ENCODE measurements at regions not wholly inside any gene's neighbourhood (a gene's known extent, or its start where the extent isn't known, plus 50 kb on each side); places are given as distances from the start of the nearest gene placed in this dataset.

DNA sequence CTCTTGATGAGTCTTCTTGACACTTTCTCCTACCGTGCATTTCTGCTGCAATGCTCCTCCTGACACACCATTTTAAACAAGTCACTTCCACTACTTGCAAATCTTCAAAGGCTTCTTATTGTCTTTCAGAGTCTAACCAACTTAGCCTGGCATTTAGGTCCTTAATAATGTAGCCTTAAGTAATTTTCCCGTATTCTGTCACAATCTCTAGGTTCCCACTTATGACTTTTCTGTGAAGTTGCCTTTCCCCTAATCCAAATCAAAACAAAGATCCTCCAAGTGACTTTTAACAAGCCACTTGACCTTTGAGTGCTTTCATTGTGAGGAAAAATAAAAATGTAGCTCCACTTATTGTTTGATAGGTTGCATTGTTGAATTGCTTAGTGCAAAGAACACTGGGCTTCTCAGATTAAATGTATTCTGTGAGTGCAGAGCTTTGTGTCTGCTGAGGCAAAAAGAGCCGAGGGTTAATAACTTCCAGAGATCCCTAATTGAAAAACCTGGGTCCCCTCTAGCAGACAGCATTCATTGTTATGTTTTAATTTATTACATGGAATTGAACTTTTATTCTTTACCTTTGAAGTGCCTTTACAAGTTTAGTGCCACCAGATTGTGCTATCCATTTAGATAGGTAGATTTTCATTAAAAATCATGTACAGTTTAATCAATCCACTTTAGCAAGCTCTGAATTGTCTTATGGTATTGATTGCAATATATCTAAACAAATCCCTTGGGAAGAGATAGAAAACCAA, 341.7 kb upstream of the TYRP1 start:
- DNase-seq = no peak
- 77 to 78% methylated on average over 3 of the region's 3 CpGs for WGBS, 2 donors
- Histone ChIP-seq H3K9me3 (no peaks in the 10 kb centered on the region), H3K36me3 (replicated peaks in 1 of 2; ENCODE audit: insufficient read depth in 1 of 2, low read depth in 2 of 2) (no peaks in the 10 kb centered on the region), H3K27ac (no peak overlapping the region), H3K4me3 (no peak overlapping the region), H3K27me3 (no peaks in the 10 kb centered on the region), H3K4me1 (no peaks in the 10 kb centered on the region)
- no peak for ATAC-seq
- intact Hi-C loops (cut with DNase I) = no loop called here
- TF ChIP-seq, protein P1, sequence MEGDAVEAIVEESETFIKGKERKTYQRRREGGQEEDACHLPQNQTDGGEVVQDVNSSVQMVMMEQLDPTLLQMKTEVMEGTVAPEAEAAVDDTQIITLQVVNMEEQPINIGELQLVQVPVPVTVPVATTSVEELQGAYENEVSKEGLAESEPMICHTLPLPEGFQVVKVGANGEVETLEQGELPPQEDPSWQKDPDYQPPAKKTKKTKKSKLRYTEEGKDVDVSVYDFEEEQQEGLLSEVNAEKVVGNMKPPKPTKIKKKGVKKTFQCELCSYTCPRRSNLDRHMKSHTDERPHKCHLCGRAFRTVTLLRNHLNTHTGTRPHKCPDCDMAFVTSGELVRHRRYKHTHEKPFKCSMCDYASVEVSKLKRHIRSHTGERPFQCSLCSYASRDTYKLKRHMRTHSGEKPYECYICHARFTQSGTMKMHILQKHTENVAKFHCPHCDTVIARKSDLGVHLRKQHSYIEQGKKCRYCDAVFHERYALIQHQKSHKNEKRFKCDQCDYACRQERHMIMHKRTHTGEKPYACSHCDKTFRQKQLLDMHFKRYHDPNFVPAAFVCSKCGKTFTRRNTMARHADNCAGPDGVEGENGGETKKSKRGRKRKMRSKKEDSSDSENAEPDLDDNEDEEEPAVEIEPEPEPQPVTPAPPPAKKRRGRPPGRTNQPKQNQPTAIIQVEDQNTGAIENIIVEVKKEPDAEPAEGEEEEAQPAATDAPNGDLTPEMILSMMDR (IDR thresholded peaks at IDR 0.05) = no peak
- TF ChIP-seq POLR2A (IDR thresholded peaks at IDR 0.05) = no peak

DNA sequence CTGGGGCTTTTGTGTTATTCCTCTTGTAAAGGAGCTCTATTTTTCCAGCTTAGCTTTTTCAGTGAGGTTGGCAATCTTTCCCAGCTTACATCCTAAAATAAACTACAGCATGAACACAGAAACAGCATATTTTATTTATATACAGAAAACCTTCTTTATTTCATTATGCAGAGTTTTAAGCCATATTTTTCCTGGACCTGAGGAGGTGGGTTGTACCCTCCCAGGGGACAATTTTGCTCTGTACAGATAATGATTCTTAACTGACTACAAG, 341.2 kb upstream of the TYRP1 start:
- Histone ChIP-seq H3K27me3 (no peaks in the 10 kb centered on the region), H3K4me1 (no peaks in the 10 kb centered on the region), H3K36me3 (replicated peaks in 1 of 2; ENCODE audit: insufficient read depth in 1 of 2, low read depth in 2 of 2) (no peaks in the 10 kb centered on the region), H3K27ac (no peak overlapping the region), H3K4me3 (no peak overlapping the region), H3K9me3 (no peaks in the 10 kb centered on the region)
- DNase-seq (no peak), ATAC-seq (no peak)
- intact Hi-C loops (cut with DNase I) = no loop called here
- no peak for TF ChIP-seq POLR2A (IDR thresholded peaks at IDR 0.05)
- TF ChIP-seq, protein P1 (IDR thresholded peaks at IDR 0.05) = no peak

DNA sequence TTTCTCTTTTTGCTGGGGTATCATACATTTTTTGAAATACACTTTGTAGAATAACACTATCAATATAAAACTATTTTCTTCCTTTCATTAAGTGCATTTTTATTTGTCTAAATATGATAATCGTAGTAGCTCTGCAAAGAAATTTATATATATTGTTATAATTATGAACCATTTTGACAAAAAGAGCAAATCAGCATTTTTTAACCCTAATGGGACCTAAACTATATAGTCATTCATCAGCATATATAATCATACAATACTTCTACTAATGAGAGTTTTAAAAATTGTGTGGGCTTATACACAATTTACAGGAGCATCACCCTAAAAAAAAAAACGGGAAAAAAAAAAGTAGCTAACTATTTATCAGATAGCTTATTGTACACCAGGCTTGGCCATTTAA, 329.7 kb upstream of the TYRP1 start:
- no peak for TF ChIP-seq POLR2A (IDR thresholded peaks at IDR 0.05)
- TF ChIP-seq, protein P1 (IDR thresholded peaks at IDR 0.05) = no peak
- intact Hi-C loops (cut with DNase I) = no loop called here
- DNase-seq (no peak), ATAC-seq (no peak)
- 20 to 39% methylated on average over 2 of the region's 2 CpGs for WGBS, 2 donors
- H3K27me3 ChIP-seq = no peaks in the 10 kb centered on the region
- no peaks in the 10 kb centered on the region for H3K9me3 ChIP-seq
- H3K36me3 ChIP-seq (replicated peaks in 1 of 2; ENCODE audit: insufficient read depth in 1 of 2, low read depth in 2 of 2) = no peaks in the 10 kb centered on the region
- no peak overlapping the region for H3K4me3 ChIP-seq
- H3K27ac ChIP-seq = no peak overlapping the region
- H3K4me1 ChIP-seq = no peaks in the 10 kb centered on the region

DNA sequence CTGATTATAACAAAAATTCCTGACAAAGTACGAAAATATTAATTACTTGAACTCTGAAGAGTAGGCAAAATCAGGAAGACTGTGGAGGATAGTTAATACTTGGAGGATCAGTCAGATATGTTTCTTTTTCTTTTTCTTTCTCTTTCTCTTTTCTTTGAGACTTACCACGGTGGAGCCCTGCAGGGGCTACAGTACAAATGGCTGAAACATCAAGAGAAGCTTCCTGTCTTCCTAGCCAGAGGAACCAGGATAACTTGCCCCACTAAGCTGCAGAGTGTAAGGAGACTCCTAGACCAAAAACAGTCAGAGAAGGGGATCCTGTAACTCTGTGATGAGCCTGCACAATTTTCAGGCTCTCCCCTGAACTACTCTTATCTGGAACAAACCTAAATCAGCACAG, 324.6 kb upstream of the TYRP1 start:
- Histone ChIP-seq H3K4me1 (no peaks in the 10 kb centered on the region), H3K36me3 (replicated peaks in 1 of 2; ENCODE audit: insufficient read depth in 1 of 2, low read depth in 2 of 2) (no peaks in the 10 kb centered on the region), H3K27me3 (no peaks in the 10 kb centered on the region), H3K9me3 (no peaks in the 10 kb centered on the region), H3K4me3 (no peak overlapping the region), H3K27ac (no peak overlapping the region)
- WGBS, 2 donors = 50 to 69% methylated on average over 2 of the region's 2 CpGs
- ATAC-seq = no peak
- no peak for TF ChIP-seq POLR2A (IDR thresholded peaks at IDR 0.05)
- TF ChIP-seq, protein P1 (IDR thresholded peaks at IDR 0.05) = no peak
- DNase-seq = no peak
- intact Hi-C loops (cut with DNase I) = no loop called here

DNA sequence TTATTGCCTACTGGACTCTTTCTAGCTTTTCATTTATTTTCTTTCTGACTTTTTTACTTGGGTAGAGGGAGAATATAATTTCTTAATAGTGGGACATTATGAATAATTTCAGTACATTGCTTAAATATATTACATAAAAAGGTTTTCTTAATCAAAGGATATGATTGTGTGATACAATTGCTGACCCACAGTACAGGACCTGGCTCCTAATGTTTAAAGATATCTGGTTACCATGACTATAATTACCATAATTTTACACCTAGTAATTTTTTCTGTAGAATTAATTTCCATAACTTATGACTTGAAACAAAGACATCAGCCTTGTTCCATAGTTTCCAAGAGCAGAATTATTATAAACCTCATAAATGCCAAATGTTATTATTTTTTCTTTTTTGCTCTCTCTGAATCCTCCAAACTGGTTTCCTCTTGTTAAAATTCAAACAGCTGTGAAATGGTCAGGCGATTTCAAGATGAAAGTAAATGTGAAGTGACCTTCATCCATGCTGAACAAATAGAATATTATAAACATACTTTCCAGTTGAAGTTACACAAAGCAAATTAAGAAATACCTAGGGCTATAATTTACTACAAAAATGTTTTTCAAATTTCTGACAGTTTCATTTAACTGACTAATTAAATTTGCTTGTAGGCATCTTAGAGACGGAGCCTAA, 301.2 kb upstream of the TYRP1 start:
- Histone ChIP-seq H3K27ac (peak overlapping the region in 1 of 4 donors; percentile 29), H3K4me1 (peaks cover 7% of the 10 kb centered on the region), H3K9me3 (no peaks in the 10 kb centered on the region), H3K4me3 (no peak overlapping the region), H3K27me3 (no peaks in the 10 kb centered on the region), H3K36me3 (replicated peaks in 1 of 2; ENCODE audit: insufficient read depth in 1 of 2, low read depth in 2 of 2) (no peaks in the 10 kb centered on the region)
- 6 to 15% methylated on average over 2 of the region's 2 CpGs for WGBS, 2 donors
- ATAC-seq = peak; percentile 47
- intact Hi-C loops (cut with DNase I) = no loop called here
- no peak for DNase-seq
- no peak for TF ChIP-seq POLR2A (IDR thresholded peaks at IDR 0.05)
- TF ChIP-seq, protein P1 (IDR thresholded peaks at IDR 0.05) = no peak

All from body of pancreas (tissue), 4 donors.